HG02678 (cell line): ENCODE measurements at regions not wholly inside any gene's neighbourhood (a gene's known extent, or its start where the extent isn't known, plus 50 kb on each side); places are given as distances from the start of the nearest gene placed in this dataset.
"Not testable (repeated sequence)": the region's sequence is repeated elsewhere in the genome, so short reads cannot be mapped to it uniquely, and the experiment has no call there.

ENCODE experiments used
- ATAC-seq: cut with Tn5 transposase; IDR thresholded peaks from one replicate; pipeline ENCODE4 v1.9.1; 2021; ENCODE audit warnings: mild to moderate bottlenecking, moderate library complexity; ENCODE audit not compliant: unreplicated experiment

- ATAC-seq: no peak
Measured at GRCh38 chr13:80835902-80836301, 495.0 kb upstream of the SPRY2 start.

- no peak for ATAC-seq
Measured at GRCh38 chr13:80830431-80830830, 489.5 kb upstream of the SPRY2 start.

- ATAC-seq: no peak
Measured at GRCh38 chr13:80828759-80829158, 487.8 kb upstream of the SPRY2 start.

GRCh38 chr13:80825276-80825675 lies 484.4 kb upstream of the SPRY2 start:
- no peak for ATAC-seq

GRCh38 chr13:80824229-80824628 lies 483.3 kb upstream of the SPRY2 start:
- ATAC-seq: no peak

- ATAC-seq: no peak
Measured at GRCh38 chr13:80823472-80823871, 482.5 kb upstream of the SPRY2 start.

GRCh38 chr13:80821466-80821865 lies 480.5 kb upstream of the SPRY2 start:
- ATAC-seq: no peak

GRCh38 chr13:80817979-80818378 lies 477.1 kb upstream of the SPRY2 start:
- ATAC-seq: no peak

- ATAC-seq: no peak
Measured at GRCh38 chr13:80814541-80814940, 473.6 kb upstream of the SPRY2 start.

GRCh38 chr13:80810294-80810693 lies 469.4 kb upstream of the SPRY2 start:
- ATAC-seq: not testable (repeated sequence)

GRCh38 chr13:80802946-80803345 lies 462.0 kb upstream of the SPRY2 start:
- no peak for ATAC-seq

GRCh38 chr13:80798576-80799133 lies 457.7 kb upstream of the SPRY2 start:
- no peak for ATAC-seq

- ATAC-seq: no peak
Measured at GRCh38 chr13:80787604-80788003, 446.7 kb upstream of the SPRY2 start.

GRCh38 chr13:80783926-80784565 lies 443.1 kb upstream of the SPRY2 start:
- no peak for ATAC-seq

- no peak for ATAC-seq
Measured at GRCh38 chr13:80782441-80782840, 441.5 kb upstream of the SPRY2 start.

- ATAC-seq: no peak
Measured at GRCh38 chr13:80778297-80778696, 437.4 kb upstream of the SPRY2 start.

GRCh38 chr13:80757694-80758093 lies 416.8 kb upstream of the SPRY2 start:
- no peak for ATAC-seq

- no peak for ATAC-seq
Measured at GRCh38 chr13:80755910-80756309, 415.0 kb upstream of the SPRY2 start.

GRCh38 chr13:80754441-80754840 lies 413.5 kb upstream of the SPRY2 start:
- no peak for ATAC-seq

- ATAC-seq: no peak
Measured at GRCh38 chr13:80753866-80754265, 412.9 kb upstream of the SPRY2 start.

- ATAC-seq: no peak
Measured at GRCh38 chr13:80751854-80752253, 410.9 kb upstream of the SPRY2 start.

- no peak for ATAC-seq
Measured at GRCh38 chr13:80744147-80744914, 403.4 kb upstream of the SPRY2 start.
